ENCODE measurements at regions not wholly inside any gene's neighbourhood (a gene's known extent, or its start where the extent isn't known, plus 50 kb on each side); places are given as distances from the start of the nearest gene placed in this dataset.
A peak's percentile ranks its signal among the peaks of the same experiment; 100 is the strongest.
"Not testable (repeated sequence)": the region's sequence is repeated elsewhere in the genome, so short reads cannot be mapped to it uniquely, and the experiment has no call there.

DNA sequence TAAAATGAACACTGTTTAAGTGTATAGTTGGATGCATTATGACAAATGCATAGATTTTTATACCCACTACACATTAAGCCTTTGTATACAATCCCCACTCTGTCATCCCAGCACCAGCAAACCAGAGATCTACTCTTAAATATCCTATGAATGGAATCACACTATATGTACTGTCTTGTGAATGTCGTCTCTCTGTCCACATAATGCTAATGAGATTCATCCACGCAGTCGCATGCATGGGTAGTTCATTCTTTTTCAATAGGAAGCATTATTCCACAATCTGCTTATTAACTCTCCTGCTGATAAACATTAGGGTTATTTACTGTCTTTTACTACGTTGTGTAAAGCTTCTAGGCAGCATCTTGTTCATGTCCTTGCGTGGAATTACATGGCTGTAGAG lies 892.3 kb downstream of the LTN1 start:
- DNase-seq: peak in 1 of 2 experiments; percentile 58

DNA sequence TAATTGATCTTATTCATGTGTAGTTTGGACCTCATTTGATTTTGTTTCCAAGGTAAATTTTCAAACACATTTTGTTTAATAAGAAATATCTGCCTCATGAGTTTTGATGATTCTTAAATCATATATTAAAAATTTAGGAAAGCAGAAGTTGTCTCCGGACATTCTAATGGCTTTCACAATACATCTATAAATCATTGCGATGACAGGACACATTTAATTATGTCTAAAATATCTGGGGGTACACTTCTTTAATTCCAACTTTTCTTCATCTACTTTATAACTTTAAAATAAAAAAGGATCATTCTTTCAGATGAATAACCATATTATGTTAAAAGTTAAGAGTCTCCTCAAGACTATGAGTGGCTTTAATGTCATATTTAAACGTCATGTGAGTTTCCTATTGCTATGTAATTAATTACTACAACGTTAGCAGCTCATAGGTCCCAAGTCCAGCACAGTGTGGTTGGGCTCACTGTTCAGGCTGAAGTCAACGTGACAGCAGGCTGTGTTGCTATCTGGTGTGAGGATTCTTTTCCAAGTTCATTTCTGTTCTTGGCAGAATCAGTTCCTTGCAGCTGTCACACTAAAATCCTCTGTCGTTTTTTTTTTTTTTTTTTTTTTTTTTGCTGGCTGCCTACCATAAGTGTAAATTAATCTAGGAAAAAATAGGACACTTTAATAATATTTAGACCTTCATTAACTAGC lies 893.5 kb downstream of the LTN1 start:
- DNase-seq: peak in 1 of 2 experiments; percentile 71

DNA sequence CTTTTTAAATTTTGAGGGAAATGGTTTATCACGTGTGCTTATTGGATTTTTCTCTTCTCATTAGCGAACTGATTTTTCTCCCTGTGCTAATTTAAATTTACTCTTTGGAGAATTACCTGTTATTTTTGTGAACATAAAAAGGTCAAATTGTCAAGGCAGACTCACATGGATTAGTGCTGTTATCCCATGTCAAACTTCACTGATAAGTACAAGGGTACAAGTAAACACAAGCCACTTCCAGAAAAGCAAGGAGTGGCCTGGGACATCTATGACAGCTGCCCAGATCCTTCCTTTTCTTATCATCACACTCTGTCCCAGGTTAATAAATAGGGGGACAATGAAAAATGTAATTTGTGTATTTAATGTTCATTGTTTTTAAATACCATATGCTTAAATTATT lies 901.2 kb downstream of the LTN1 start:
- DNase-seq: no peak

DNA sequence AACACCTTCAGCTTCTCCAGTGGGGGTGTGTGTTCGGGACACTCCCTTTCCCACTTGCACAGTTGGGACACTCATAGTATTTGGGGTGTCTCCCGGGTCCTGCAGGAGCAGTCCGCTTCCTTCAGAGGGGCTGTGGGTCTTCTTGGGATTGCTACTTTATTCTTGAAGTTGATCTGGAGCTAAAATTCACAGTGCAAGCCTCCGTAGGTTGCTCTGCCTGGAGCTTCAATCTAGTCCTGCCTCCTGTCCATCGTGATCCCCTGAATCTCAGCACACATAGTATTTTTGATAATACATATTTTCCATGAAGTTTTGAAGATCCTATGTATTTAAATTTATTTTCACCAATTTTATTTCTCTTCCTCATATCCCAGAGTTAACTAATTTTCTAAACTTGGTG lies 902.1 kb downstream of the LTN1 start:
- DNase-seq: no peak

DNA sequence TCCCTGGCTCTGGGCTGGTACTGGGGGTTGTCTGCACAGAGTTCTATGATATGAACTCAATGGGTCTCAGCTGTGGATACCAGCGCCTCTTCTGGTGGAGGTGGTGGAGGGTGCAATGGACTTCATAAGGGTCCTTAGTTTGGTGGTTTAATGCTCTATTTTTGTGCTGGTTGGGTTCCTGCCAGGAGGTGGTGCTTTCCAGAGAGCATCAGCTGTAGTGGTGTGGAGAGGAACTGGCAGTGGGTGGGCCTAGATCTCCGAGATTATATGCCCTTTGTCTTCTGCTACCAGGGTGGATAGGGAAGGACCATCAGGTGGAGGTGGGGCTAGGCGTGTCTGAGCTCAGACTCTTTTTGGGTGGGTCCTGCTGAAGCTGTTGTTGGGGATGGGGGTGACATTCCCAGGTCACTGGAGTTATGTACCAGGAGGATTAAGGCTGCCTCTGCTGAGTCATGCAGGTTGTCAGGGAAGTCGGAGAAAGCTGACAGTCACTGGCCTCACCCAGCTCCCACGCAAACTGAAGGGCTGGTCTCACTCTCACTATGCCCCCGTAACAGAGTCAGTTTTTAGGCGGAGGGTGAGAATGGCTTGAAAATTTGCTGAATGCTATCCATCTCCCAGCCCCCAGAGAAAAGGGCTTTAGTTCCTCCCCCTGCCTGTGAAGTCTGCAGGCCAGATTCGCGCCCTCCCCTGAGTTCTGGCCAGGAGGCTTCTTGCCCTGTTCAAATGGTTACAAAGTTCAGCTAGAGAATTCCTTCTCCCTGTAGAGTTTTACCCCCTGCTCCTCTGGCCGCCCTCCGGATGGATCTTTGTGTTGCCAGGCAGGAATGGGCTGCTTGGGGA lies 902.9 kb downstream of the LTN1 start:
- no peak for DNase-seq

DNA sequence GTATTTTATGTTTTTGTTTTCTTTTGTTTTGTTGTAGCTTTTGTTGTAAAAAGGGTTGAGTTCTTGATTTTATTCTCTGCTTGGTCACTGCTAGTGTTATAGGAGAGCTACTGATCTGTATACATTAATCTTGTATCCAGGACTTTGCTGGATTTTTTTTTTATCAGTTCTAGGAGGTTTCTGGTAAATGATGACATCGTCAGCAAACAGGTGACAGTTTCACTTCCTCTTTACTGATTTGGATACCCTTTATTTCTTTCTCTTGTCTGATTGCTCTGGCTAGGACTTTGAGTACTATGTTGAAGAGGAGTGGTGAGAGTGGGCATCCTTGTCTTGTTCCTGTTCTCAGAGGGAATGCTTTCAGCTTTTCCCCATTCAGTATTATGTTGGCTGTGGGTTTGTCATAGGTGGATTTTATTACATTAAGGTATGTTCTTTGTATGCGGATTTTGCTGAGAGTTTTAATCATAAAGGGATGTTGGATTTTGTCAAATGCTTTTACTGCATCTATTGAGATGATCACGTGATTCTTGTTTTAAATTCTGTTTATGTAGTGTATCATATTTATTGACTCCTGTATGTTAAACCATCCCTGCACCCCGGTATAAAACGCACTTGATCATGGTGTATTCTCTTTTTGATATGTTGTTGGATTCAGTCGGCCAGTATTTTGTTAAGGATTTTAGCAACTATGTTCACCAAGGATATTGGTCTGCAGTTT lies 905.7 kb downstream of the LTN1 start:
- DNase-seq: no peak

DNA sequence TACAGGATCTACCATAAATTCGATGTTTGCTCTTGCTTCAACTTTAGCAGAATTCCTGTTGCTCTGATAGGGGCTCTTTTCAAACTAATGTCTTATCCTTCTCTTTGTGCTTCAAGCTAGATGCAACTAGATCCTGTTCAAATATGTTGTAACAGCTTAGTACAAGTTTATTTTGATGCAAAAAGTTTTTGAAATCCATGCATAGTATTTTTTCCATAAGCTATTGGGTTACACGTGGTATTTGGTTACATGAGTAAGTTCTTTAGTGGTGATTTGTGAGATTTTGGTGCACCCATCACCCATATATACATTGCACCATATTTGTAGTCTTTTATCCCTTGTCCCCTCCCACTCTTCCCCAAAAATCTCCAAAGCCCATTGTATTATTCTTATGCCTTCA lies 907.7 kb downstream of the LTN1 start:
- no peak for DNase-seq

DNA sequence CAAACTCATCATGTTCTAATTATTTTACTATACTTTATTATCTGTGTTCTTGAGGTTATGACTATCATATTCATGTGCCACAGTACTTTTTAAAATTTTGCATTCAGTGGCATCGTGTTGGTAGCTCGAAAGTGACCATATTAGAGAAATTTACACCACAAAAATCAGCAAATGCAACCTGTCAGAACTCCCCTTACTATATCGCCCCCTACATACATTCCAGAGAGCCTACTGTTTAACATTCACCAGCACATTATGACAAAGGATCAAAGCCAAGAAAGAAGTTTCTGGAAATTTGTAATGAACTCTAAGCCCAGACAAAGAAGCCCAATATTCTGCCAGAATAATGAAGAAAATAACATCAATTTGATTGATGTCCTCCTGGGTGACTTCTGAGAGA lies 909.3 kb downstream of the LTN1 start:
- DNase-seq: no peak

DNA sequence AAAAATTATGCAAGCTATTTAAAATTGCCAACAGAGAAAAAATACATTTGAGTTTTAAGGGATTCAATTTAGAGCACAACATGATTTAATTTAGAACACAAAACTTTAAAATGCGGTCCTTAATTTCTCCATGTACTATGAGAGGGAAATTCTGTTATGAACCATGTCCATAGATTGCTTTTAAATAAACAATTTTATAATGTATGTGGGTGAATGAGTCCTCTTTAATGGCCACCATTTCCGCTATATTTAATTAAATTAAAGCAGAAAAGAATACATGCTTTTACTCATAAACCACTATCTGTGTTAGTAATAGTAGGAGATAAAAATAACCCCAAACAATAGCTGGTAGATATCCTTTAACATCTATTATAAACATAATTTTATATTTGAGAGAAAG lies 914.6 kb downstream of the LTN1 start:
- no peak for DNase-seq

DNA sequence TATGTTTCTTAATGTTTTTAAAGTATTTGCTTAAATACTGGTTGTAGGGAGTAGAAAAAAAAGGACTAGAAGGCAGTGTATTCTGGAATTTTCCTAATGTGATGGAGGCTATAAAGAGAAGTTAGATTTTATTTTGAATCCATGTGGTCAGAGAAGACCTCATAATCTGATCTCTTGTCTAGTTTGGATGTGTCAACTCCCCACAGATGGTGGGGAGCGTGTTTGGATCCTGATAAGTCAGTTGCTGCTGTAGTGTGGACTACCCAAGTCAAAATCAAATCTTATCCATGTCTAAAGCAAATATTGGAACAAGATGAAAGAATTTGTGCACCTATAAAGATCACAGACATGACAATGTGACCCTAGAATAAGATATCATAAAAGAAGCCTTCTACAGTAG lies 918.0 kb downstream of the LTN1 start:
- DNase-seq: no peak

DNA sequence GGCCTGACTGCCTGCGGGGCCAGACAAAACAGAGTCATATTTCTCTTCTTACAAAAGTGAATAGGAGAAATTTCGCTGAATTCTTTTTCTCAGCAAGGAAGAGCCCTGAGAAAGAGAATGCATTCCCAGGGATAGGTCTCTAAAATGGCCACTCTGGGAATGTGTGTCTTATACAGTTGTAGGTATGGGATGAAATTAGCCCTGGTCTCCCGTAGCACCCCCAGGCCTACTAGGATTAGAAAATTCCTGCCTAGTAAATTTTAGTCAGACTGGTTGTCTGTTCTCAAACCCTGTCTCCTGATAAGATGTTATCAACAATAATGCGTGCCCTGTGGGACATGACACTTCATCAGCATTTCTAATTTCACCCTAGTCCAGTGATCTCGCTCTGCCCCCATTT lies 920.1 kb downstream of the LTN1 start:
- no peak for DNase-seq

DNA sequence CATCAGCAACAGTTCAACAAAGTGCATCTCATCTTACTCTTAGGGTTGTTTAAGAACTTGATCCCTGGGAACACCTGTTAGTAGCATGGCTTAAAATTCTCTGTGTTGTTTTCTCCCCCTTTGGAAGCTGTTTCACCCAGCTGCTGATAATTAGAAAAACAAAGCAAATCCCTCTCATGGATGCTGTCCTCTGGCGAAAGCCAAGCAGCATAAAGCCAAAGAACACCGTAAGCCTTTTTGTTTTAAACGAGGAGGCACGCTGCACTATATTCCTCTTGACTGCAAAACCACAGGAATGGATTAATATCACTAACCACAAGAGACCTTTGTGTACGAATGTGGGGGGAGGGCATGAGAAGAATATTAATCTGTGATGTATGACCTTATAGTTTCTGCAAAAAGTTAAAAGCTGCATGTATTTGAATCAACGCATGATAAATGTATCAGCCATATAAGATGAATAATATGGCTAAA lies 923.2 kb downstream of the LTN1 start:
- DNase-seq: peak; percentile 93 to 99

DNA sequence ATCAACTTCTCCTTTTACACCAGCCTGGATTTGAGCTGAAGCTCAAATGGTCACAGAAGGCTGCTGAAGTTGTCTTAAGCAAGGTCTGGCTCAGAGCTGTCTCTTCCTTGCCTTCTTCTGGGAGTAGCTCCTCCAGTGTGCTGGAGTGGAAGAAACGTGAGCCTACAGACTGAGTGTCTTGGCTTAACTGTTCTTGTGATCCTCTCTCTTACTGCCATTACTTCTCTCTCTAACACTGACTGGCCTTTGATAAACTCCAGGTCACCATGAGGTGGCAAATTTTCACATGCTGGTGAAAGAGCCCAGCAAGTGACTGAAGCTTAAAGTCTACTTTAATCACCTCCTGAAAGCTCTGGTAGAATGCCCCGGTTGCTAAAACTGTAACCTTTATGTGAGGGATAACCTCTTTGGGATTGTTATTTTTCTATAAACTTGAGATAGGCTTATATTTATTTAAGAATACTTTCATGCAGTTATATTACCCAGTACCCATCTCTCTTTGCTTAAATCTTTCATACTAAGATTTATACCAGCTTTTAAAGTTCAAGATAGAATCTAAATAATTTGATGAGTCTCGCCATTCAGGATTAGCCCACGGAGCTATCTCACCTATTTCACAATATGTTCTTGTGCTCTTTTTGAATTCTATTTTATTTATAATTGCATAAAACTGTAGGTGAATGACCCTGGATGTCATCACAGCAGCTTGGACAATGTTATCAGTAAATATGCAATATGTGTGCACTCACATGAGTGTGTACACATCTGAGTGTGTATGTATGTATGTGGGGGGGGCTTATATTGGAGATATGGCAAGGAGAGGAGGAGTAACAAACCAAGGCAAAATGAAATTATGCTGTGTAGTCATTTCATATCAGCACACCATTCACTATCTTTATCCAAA lies 924.0 kb downstream of the LTN1 start:
- peak in 1 of 2 experiments; percentile 41 for DNase-seq

DNA sequence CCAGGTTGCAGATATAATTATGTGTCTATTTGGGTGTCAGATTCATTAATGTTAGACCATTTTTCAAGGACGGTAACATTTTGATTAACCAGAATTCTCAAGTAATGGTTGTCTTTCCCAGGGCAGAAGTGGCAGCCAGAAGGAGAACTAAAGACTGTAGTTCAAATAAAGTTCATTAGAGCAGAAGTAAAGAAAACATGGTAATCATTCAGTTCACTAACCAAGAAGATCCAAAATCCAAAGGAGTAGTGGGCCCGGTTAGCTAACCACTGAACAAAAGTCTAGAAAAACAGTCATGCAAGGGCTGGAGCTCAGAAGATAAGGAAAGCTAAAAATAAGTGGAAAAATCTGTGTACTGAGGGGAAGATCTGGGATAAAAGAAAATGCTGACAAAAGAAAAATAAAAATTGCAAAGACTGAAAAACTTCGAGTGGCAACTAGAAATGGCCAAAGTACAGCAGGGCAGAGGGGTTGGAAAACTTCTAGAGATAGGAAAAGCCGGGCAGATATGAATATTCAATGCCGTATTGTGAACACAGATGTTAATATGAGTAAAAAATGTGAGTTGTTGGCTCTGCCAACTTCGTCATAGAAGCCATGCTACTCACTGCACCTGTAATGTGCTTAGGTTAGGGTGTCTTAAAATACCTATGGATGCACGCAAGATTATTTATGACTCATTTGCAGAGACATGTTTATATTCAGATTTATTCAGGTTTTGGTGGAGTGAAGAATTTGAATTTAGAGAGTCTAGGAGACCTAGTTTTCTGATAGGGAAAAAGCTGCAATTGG lies 925.9 kb downstream of the LTN1 start:
- no peak for DNase-seq

DNA sequence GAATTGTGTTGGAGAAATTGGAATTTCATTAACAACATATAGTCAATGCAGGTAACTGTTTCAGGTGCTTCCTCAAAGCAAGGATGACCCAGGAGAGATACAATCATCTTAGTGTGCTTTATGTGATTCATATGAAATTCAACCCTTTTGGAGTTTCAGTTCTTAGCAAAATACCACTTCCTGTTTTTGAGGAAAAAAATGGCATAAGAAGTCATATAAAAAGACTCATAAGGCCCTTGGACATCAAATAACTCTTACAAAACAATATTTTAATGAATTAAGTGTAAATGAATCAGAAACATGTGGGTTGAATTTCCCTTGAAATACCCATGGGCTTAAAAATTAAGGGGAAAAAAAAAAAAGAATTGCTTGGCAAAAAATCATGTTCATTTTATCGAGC lies 926.6 kb downstream of the LTN1 start:
- DNase-seq: no peak

DNA sequence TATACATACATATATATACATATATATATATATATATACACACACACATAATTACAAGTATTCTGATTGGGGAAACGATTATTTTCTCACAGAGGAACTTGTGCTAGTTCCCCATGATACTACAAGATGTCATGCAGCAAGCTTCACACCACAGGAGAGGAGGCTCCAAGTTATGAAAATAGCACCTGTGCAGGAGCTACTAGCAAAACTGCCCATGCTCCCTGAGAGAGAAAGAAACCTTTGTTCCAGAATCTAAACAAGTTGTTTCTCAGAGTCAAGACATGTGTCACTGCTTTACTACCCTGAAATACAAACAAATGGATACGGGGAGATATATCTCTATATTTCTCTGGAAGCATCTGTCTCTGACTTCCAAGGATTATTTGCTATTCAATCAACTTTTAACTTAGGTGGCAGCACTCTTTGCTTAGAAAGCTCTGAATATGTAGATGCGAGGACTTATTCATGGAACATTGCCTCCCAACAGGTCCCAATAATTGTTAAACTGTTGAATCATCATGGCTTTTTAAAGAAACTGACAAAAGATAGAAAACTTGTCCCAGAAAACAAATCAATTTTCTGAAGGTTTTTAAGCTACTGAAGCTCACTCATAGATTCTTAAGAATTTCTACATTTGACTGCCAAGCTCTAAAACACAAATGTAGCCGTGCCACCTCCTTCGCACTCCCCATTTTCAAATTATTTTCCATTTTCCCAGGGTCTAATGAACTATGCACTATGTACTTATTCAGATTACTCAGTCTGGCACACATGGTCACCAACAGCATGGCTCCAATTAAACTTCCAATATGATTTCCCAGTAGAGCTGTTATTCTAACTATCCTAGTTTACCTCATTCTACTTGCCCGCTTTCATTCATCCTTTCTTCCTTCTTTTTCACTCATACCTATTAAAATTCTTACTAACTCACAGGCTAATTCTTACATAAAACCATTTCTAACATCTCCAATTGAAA lies 929.1 kb downstream of the LTN1 start:
- no peak for DNase-seq

DNA sequence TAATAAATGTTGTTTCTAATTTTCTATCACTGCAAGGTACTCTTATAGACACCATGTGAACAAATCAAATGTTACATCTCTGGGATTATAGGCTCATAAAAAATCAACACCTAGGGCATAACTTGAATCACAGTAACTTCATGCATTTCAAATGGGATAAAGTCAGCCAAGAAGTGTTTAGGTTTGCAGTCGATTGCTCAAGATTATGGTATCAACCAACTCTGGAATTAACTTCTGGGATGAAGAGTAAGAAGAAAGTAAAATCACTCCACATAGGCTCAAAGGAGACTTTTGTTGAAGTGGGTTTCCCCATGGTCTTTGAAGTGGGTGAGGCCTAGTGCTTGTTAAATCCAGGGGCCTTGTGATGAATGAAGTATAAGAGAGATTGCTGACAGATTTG lies 939.7 kb downstream of the LTN1 start:
- not testable (repeated sequence) for DNase-seq

DNA sequence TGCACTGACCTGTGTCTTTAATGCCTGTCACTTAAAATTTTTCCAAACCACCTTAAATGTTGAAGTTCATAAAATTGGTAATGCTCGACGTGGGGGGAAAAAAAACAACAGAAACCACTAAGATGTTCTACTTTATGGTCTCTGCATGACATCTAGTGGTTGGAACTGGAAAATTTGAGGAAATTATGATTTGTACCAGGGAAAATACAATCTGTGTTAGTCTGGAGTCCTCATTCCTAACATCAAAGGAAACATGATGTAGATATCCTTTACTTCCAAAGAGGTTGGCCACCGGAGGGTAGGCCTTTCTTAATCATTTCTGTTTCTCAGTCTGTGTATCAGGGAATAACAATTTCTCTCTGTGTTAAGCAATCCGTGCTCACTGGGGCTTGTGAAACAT lies 941.0 kb downstream of the LTN1 start:
- peak; percentile 2 to 55 for DNase-seq

DNA sequence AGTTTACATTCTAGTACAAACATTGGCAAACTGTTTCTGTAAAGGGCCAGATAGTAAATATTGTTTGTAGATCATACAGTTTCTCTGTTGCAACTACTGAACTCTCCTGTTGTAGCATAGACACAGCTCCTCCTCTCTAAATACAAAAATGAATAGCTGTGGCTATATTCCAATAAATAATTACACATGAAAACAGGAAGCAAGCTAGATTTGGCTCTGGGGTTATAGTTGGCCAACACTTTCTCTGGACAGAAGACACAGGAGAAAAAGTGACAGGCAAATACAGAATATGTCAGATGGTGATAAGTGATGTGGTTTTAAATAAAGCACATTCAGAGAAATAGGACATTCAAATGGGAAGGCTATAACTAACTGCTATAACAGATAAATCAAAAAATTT lies 957.0 kb downstream of the LTN1 start:
- not testable (repeated sequence) for DNase-seq

DNA sequence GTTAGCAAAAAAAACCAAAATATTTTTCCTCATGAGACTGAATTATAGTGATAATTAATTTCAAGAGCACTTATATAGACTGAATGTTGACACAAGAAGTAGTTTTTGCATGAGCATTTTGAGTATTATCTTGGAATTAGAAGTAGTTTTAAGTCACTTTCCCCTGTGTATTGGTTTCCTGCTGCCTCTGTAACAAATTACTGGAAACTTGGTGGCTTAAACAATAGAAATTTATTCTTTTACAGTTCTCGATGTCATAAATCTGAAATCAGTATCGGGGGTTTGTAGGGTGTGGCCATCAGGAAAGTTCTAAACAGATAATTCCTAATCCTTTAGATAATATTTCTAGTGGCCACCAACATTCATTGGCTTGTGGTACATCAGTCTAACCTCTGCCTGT lies 957.8 kb downstream of the LTN1 start:
- not testable (repeated sequence) for DNase-seq

Data from NCI-H524 (cell line).